Activated B cell treated with CpG ODN at 0.5 μM for 24 hours (primary cell): ENCODE measurements at regions not wholly inside any gene's neighbourhood (a gene's known extent, or its start where the extent isn't known, plus 50 kb on each side); places are given as distances from the start of the nearest gene placed in this dataset.

ENCODE experiments used
- ATAC-seq: fragments of 200-7000 bp; cut with Tn5 transposase; one replicate; pipeline ENCODE4 v1.10.0; 2021; ENCODE audit warnings: low read depth, mild to moderate bottlenecking, moderate library complexity
- CTCF ChIA-PET: fragments of 350-600 bp; sonication (Branson Sonifier 250); formaldehyde crosslinking; loops from one replicate; lab custom pipeline; 2021; ENCODE audit warnings: antibody characterized with exemption; lab: Charles Lee
- POLR2A ChIA-PET: fragments of 350-600 bp; sonication (Branson Sonifier 250); formaldehyde crosslinking; loops from one replicate; lab custom pipeline; 2021; ENCODE audit warnings: antibody characterized with exemption; lab: Charles Lee
- DNase-seq: peaks from one replicate; pipeline ENCODE4 v3.0.0; 2022
- H3K27ac Mint-ChIP-seq: one replicate; pipeline ENCODE4 v1.8.0; 2020; ENCODE audit warnings: mixed read lengths
- H3K27me3 Mint-ChIP-seq: one replicate; pipeline ENCODE4 v1.8.0; 2021; ENCODE audit warnings: mixed read lengths
- H3K36me3 Mint-ChIP-seq: one replicate; pipeline ENCODE4 v1.8.0; 2021; ENCODE audit warnings: low read depth, mixed read lengths
- H3K4me1 Mint-ChIP-seq: one replicate; pipeline ENCODE4 v1.8.0; 2021; ENCODE audit warnings: mixed read lengths
- H3K4me3 Mint-ChIP-seq: one replicate; pipeline ENCODE4 v1.8.0; 2020; ENCODE audit warnings: mild to moderate bottlenecking, mixed read lengths
- H3K9me3 Mint-ChIP-seq: one replicate; pipeline ENCODE4 v1.8.0; 2020; ENCODE audit warnings: mixed read lengths
- intact Hi-C: fragments of 100-400 bp; cut with micrococcal nuclease; formaldehyde crosslinking; loops from one replicate; pipeline ENCODE4 v1.15.1; 2024
- TF ChIP-seq, protein P1 (sequence below): fragments of 200-600 bp; IDR thresholded peaks from one replicate; pipeline ENCODE4 v1.8.0; 2022; ENCODE audit warnings: antibody characterized with exemption, mild to moderate bottlenecking

DNA sequence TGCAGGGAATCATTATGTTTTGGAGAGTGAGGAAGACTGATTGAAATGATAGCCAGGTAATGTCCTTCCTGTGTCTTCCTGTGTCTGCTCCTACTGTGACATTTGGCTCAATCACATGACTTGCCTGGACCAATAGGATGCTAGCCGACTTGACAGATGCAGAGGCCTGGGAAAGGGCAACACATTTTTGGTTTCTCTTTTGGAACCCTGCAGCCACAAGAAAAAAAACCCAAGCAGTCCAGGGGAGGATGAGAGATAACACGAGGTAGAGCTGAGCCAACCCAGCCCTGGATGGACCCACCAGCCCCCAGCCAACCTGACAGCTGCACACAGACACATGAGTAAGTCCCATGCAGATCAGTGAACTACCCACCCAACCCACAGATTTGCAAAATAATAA is 256.1 kb upstream of the SMARCA2 start:
- Mint-ChIP-seq H3K4me3 (no peak overlapping the region), H3K4me1 (no peaks in the 10 kb centered on the region), H3K36me3 (no peaks in the 10 kb centered on the region), H3K9me3 (peaks cover 7% of the 10 kb centered on the region), H3K27ac (no peak overlapping the region), H3K27me3 (no peaks in the 10 kb centered on the region)
- DNase-seq (no peak), ATAC-seq (peak; percentile 28)
- TF ChIP-seq, protein P1, sequence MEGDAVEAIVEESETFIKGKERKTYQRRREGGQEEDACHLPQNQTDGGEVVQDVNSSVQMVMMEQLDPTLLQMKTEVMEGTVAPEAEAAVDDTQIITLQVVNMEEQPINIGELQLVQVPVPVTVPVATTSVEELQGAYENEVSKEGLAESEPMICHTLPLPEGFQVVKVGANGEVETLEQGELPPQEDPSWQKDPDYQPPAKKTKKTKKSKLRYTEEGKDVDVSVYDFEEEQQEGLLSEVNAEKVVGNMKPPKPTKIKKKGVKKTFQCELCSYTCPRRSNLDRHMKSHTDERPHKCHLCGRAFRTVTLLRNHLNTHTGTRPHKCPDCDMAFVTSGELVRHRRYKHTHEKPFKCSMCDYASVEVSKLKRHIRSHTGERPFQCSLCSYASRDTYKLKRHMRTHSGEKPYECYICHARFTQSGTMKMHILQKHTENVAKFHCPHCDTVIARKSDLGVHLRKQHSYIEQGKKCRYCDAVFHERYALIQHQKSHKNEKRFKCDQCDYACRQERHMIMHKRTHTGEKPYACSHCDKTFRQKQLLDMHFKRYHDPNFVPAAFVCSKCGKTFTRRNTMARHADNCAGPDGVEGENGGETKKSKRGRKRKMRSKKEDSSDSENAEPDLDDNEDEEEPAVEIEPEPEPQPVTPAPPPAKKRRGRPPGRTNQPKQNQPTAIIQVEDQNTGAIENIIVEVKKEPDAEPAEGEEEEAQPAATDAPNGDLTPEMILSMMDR = no peak
- CTCF ChIA-PET = no interaction called here
- POLR2A ChIA-PET = no interaction called here
- intact Hi-C loops = no loop called here

DNA sequence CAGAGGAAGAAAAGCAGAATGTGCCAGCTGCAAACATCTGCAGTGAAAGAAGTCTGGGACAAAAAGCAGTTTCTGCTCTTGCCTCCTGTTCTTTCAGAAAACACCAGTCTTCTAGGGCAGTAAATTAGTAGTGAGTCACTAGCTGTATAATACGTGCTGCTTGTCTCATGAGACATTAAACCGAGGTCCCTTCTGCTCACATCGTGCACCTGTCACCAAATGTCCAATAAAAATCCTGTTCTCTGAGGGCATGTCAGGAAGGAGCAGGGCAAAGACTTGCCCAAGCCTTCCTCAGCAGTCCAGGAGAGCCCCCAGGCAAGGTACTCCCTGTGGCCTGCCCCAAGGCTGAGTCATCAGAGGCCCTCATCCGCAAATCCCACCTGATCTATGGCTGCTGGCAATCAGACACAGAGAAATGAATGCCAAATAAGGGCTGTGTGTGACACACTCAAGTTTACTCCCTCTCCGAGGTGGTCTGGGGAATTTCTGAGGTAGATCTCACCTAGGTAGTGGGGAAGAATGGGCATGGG is 255.3 kb upstream of the SMARCA2 start:
- intact Hi-C loops = no loop called here
- ATAC-seq (no peak), DNase-seq (no peak)
- Mint-ChIP-seq H3K4me1 (no peaks in the 10 kb centered on the region), H3K4me3 (no peak overlapping the region), H3K36me3 (no peaks in the 10 kb centered on the region), H3K27ac (no peak overlapping the region), H3K27me3 (peaks cover 2% of the 10 kb centered on the region), H3K9me3 (peaks cover 7% of the 10 kb centered on the region)
- ChIA-PET POLR2A (no interaction called here), CTCF (no interaction called here)
- TF ChIP-seq, protein P1 = no peak

DNA sequence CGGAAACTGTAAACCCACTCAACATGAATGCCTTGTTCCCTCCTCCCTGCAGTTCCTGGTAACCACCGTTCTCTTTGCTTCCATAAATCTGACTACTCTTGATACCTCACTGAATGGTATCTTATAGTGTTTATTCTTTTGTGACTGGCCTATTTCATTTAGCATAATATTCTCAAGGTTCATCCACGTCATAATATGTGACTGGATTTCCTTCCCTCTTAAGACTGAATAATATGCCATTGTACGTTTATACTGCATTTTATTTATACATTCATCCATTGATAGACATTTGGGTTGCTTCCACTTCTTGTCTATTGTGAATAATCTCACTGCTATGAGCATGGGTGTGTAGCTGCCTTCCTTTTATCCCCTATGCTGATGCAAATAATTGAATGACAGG is 253.3 kb upstream of the SMARCA2 start:
- Mint-ChIP-seq H3K27me3 (peaks cover 2% of the 10 kb centered on the region), H3K4me1 (no peaks in the 10 kb centered on the region), H3K9me3 (peaks cover 5% of the 10 kb centered on the region), H3K27ac (no peak overlapping the region), H3K4me3 (no peak overlapping the region), H3K36me3 (no peaks in the 10 kb centered on the region)
- ChIA-PET POLR2A (no interaction called here), CTCF (no interaction called here)
- TF ChIP-seq, protein P1 = no peak
- intact Hi-C loops = no loop called here
- DNase-seq = no peak
- no peak for ATAC-seq

DNA sequence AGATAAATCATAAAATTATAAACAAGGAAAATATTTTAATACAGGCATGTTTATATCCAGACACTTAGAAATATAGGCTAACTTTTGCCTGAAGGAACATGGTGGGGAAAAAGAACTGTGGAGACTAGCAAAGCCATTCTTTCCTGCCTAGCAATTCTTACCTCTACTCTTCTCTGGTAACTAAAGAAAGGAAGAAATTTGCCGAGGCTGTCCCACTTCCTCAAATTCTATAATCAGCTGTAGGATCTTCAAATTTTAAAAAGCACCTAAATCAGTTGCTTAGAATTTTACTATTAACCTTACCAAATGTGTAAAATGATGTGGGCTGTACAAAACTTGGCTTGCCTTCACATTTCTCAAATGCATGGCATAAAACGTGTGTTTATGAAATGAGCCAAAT is 249.1 kb upstream of the SMARCA2 start:
- Mint-ChIP-seq H3K4me1 (no peaks in the 10 kb centered on the region), H3K4me3 (no peak overlapping the region), H3K27ac (no peak overlapping the region), H3K9me3 (peaks cover 4% of the 10 kb centered on the region), H3K36me3 (no peaks in the 10 kb centered on the region), H3K27me3 (peaks cover 8% of the 10 kb centered on the region)
- ATAC-seq = no peak
- DNase-seq = no peak
- TF ChIP-seq, protein P1 = no peak
- POLR2A ChIA-PET = no interaction called here
- intact Hi-C loops = no loop called here
- CTCF ChIA-PET = no interaction called here

DNA sequence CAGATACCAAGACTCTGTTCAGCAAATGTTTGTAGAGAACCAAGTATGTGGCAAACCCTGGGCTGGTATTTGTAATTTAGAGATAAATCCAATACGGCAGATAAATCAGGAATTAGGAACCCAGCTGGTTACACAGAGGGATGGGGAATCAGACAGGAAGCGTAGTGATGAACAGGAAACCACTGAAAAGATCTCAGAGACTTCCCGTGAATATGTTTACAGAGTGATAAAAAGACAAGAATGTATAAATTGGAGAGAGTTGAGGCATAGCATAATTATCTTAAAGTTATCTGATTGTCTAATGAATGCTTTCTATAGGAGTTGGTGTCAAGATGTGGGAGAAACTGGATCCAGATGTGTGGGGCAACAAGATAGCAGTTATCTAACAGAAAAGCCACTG is 246.6 kb upstream of the SMARCA2 start:
- intact Hi-C loops = no loop called here
- H3K27me3 Mint-ChIP-seq = peaks cover 10% of the 10 kb centered on the region
- no peaks in the 10 kb centered on the region for H3K4me1 Mint-ChIP-seq

More for the DNA sequence above, 246.6 kb upstream of the SMARCA2 start:
- Mint-ChIP-seq H3K36me3 (no peaks in the 10 kb centered on the region), H3K27ac (no peak overlapping the region), H3K9me3 (peaks cover 6% of the 10 kb centered on the region), H3K4me3 (no peak overlapping the region)
- ChIA-PET POLR2A (interaction anchor here (0.6 kb wide), 1 partner anchor 103 kb away, joined by 6 read pairs; no protein-coding TSS in a partner anchor), CTCF (no interaction called here)
- TF ChIP-seq, protein P1 = no peak
- ATAC-seq (no peak), DNase-seq (no peak)
